HG02840 (cell line): ENCODE measurements at regions not wholly inside any gene's neighbourhood (a gene's known extent, or its start where the extent isn't known, plus 50 kb on each side); places are given as distances from the start of the nearest gene placed in this dataset.
A peak's percentile ranks its signal among the peaks of the same experiment; 100 is the strongest.
"Not testable (repeated sequence)": the region's sequence is repeated elsewhere in the genome, so short reads cannot be mapped to it uniquely, and the experiment has no call there.

ENCODE experiments used
- ATAC-seq: cut with Tn5 transposase; IDR thresholded peaks from one replicate; pipeline ENCODE4 v1.9.1; 2021; ENCODE audit warnings: mild to moderate bottlenecking, moderate library complexity, moderate number of reproducible peaks; ENCODE audit not compliant: unreplicated experiment, low FRiP score

- peak; percentile 55 for ATAC-seq
These were observed 2327.3 kb upstream of the TPTE start for GRCh38 chr21:8194042-8194441.

GRCh38 chr21:8197377-8198027 is 2323.9 kb upstream of the TPTE start:
- not testable (repeated sequence) for ATAC-seq

GRCh38 chr21:8205094-8205891 is 2316.1 kb upstream of the TPTE start:
- not testable (repeated sequence) for ATAC-seq

- not testable (repeated sequence) for ATAC-seq
These were observed 2315.5 kb upstream of the TPTE start for GRCh38 chr21:8205892-8206188.

- ATAC-seq, result not testable (repeated sequence)
These were observed 2308.3 kb upstream of the TPTE start for GRCh38 chr21:8212986-8213550.

GRCh38 chr21:8214539-8214938 is 2306.8 kb upstream of the TPTE start:
- ATAC-seq, result not testable (repeated sequence)

GRCh38 chr21:8229366-8230150 is 2291.8 kb upstream of the TPTE start:
- ATAC-seq, result peak; percentile 24

GRCh38 chr21:8231252-8231651 is 2290.1 kb upstream of the TPTE start:
- ATAC-seq, result not testable (repeated sequence)

- ATAC-seq, result not testable (repeated sequence)
These were observed 2288.4 kb upstream of the TPTE start for GRCh38 chr21:8233000-8233399.

GRCh38 chr21:8234059-8234458 is 2287.3 kb upstream of the TPTE start:
- ATAC-seq, result not testable (repeated sequence)

- ATAC-seq, result peak; percentile 40
These were observed 2276.4 kb upstream of the TPTE start for GRCh38 chr21:8244723-8245641.

GRCh38 chr21:8245642-8246402 is 2275.6 kb upstream of the TPTE start:
- ATAC-seq, result peak; percentile 75

- not testable (repeated sequence) for ATAC-seq
These were observed 2269.7 kb upstream of the TPTE start for GRCh38 chr21:8251701-8252100.

GRCh38 chr21:8255094-8255493 is 2266.3 kb upstream of the TPTE start:
- not testable (repeated sequence) for ATAC-seq

- ATAC-seq, result not testable (repeated sequence)
These were observed 2264.1 kb upstream of the TPTE start for GRCh38 chr21:8257083-8257799.

GRCh38 chr21:8260065-8260627 is 2261.2 kb upstream of the TPTE start:
- ATAC-seq, result not testable (repeated sequence)
